HG03196 (cell line): ENCODE measurements at regions not wholly inside any gene's neighbourhood (a gene's known extent, or its start where the extent isn't known, plus 50 kb on each side); places are given as distances from the start of the nearest gene placed in this dataset.
"Not testable (repeated sequence)": the region's sequence is repeated elsewhere in the genome, so short reads cannot be mapped to it uniquely, and the experiment has no call there.

ENCODE experiments used
- ATAC-seq: cut with Tn5 transposase; IDR thresholded peaks from one replicate; pipeline ENCODE4 v1.9.1; 2021; ENCODE audit not compliant: unreplicated experiment

DNA sequence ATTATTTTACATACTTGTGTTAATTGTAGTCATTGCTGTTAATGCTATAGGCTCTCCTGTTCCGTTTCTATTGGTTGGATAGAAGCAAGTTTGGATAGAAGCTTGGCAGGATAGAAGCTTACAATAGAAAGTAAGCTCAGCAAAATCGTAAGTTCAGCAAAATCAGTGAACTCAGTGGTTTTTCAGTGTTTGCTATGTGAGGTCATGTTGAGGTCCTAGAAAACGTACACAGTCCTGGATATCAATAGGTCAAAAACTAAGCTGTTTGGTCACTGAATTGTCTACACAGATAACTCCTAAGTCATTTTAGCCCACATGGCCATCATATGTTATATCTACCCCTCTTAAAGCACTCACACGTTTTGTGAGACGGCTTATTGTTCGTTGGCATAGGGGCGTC, 299.4 kb downstream of the MAN2A1 start:
- no peak for ATAC-seq

GRCh38 chr5:109989994-109990722, 300.4 kb downstream of the MAN2A1 start:
- no peak for ATAC-seq

GRCh38 chr5:109990723-109991359, 301.1 kb downstream of the MAN2A1 start:
- ATAC-seq: no peak

- no peak for ATAC-seq
Observed at GRCh38 chr5:109992264-109992915, 302.7 kb downstream of the MAN2A1 start.

DNA sequence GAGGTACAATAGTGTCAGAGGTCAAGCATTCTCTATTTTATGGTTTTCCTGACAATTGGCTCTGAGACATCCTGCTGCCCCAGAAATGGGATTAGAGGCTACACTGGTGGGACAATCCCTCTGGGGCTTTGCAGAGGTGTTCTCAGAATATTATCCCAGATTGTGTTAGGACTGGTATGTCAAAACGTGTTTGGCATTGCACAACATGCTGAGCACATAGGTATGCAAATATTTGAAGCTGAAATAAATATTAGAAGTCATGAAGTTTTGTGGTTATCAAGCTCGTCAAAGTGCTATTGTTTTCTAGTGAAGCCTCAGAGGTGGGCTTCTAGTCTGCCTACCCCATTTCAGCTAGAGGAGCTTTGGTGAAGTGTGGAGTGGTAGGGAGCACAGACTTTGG, 304.4 kb downstream of the MAN2A1 start:
- ATAC-seq: no peak

- ATAC-seq: no peak
Observed at GRCh38 chr5:109996246-109996645, 306.5 kb downstream of the MAN2A1 start.

- no peak for ATAC-seq
Observed at GRCh38 chr5:109997161-109997560, 307.4 kb downstream of the MAN2A1 start.

DNA sequence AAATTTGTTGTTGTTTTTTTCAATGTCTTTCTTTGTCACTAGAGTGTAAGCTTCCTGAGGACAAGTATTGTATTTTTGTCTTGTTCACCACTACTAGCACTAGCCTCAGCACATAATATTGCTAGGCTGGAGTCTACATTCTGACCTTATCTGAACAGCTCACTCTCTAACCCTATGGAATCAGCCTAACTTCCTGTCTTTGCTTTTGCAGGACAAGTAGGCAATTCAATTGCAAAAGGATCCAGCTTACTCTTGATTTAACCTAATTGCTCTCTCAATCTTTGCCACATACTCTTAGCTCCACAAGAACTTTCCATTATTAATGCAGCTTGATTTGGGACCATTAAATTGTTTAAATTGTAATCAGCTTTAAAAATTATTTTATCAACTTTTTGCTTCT, 308.5 kb downstream of the MAN2A1 start:
- no peak for ATAC-seq

GRCh38 chr5:109998726-109999125, 309.0 kb downstream of the MAN2A1 start:
- ATAC-seq: no peak

DNA sequence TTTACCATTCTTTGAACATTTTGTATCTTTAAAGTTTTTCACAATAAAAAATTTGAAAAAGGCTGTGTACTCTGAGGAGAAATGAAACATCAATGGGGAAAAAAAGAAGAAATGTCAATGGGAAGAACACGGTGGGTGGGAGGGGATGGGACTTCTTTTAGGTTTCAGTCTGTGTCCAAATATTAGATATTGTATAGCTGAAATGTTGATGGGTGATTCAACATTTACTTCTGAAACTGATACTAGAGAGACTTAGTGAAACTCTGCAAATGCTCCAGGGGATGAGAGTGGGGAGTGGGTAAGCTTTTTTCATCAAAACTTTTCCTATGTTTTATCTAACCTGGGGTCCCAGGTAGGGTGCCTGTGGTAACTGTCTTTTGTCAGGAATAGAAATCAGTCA, 311.9 kb downstream of the MAN2A1 start:
- no peak for ATAC-seq

DNA sequence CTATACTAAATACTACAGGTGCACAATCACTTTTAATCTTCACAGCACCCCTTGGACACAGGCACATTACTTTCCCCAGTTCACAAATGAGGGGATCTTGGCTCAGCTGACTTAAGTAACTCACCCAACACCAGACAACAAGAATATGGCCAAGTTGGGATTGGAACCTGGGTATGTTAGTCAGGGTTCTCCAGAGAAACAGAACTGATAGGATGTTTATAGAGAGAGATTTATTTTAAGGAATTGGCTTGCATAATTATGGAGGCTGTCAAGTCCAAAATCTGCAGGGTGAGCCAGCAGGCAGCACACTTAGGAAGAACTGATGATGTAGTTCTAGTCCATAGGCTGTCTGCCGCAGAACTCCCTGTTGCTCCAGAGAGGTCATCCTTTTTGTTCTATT, 312.9 kb downstream of the MAN2A1 start:
- ATAC-seq: no peak

DNA sequence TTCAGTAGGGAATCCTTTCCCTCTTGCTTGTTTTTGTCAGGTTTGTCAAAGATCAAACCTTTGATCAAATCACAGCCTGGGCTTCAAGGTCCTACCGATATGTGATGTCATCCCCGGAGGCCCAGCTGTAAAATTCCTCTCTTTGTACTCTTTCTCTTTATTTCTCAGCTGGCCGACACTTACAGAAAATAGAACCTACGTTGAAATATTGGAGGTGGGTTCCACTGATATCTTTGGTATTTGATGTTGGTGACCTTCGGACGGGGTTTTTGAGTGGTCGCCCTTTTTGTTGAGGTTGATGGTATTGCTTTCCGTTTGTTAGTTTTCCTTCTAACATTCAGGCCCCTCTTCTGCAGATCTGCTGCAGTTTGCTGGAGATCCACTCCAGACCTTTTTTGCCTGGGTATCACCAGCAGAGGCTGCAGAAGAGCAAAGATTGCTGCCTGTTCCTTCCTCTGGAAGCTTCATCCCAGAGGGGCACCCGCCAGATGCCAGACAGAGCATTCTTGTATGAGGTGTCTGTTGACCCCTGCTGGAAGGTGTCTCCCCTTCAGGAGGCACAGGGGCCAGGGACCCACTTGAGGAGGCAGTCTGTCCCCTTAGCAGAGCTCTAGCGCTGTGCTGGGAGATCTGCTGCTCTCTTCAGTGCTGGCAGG, 316.3 kb downstream of the MAN2A1 start:
- not testable (repeated sequence) for ATAC-seq

DNA sequence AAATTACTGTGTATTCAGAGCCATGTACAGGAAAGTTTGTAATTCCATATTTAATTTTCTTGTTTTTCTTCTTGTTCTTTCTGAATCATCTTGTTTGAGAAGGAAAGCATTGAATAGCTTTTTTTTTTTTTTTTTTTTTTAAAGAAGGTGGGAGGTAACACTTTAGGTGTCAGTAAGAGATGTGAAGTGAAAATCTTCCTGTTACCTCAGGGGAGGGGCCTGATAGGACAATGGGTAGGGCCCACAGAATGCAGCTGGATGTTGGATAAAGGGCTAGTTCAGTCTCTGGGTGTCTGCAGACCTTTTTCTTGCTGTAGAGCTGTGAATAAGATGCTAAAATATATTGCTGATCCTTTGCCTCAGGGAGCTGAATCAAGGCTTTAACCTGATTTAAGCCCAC, 317.4 kb downstream of the MAN2A1 start:
- no peak for ATAC-seq

GRCh38 chr5:110008131-110008530, 318.4 kb downstream of the MAN2A1 start:
- no peak for ATAC-seq

DNA sequence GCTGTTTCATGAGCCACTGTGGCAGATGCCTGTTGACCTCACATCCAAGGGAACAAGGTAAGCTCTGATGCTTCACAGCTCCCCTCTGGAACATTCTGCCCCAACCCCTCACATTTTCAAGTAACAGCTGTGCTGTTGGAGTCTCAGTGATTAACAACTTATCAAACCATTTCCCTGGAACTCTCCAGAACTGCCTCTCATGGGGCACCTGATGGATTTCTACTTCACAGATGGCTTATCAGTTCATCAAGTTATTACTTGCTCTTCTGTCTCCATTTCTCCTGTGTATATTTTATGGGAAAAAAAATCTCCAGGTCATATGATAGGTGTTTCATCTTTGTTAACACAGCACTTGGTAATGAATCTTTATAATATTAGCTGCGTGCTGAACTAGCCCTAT, 322.4 kb downstream of the MAN2A1 start:
- no peak for ATAC-seq

DNA sequence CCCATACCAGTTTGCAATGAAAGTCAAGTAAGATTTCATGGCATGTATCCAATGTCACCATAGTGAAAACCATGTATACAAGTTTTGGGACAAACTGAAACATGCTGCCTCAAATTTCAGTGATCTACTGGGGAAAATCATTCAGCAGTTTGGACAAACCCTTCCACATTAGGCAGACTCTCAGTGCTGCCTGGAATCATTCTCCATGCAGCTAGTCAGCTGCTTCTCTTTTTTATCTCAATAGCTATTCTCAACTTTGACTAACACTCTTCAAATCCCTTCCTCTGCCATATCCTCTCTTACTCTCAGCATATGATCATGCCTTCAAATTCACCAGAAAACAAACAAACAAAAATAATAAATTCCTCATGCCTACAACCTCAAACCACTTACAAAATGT, 323.3 kb downstream of the MAN2A1 start:
- no peak for ATAC-seq

- ATAC-seq: no peak
Observed at GRCh38 chr5:110017854-110018253, 328.1 kb downstream of the MAN2A1 start.

GRCh38 chr5:110018509-110018908, 328.8 kb downstream of the MAN2A1 start:
- ATAC-seq: no peak

GRCh38 chr5:110019119-110019518, 329.4 kb downstream of the MAN2A1 start:
- no peak for ATAC-seq

- no peak for ATAC-seq
Observed at GRCh38 chr5:110019780-110020179, 330.1 kb downstream of the MAN2A1 start.

DNA sequence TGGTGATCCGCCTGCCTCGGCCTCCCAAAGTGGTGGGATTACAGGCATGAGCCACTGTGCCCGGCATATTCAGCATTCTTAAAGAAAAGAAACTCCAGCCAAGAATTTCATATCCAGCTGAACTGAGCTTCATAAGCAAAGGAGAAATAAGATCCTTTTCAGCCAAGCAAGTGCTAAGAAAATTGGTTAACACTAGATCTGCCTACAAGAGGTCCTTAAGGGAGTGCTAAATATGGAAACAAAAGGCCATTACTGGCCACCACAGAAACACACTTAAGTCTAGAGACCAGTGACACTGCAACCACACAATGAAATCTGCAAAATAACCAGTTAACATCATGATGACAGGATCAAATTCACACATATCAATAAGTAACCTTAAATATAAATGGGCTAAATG, 331.5 kb downstream of the MAN2A1 start:
- no peak for ATAC-seq

GRCh38 chr5:110025160-110025559, 335.4 kb downstream of the MAN2A1 start:
- ATAC-seq: no peak
